GM21367 (cell line): ENCODE measurements at regions not wholly inside any gene's neighbourhood (a gene's known extent, or its start where the extent isn't known, plus 50 kb on each side); places are given as distances from the start of the nearest gene placed in this dataset.
"Not testable (repeated sequence)": the region's sequence is repeated elsewhere in the genome, so short reads cannot be mapped to it uniquely, and the experiment has no call there.

Experiments
- ATAC-seq: cut with Tn5 transposase; IDR thresholded peaks from one replicate; pipeline ENCODE4 v1.9.1; 2021; ENCODE audit not compliant: unreplicated experiment

DNA sequence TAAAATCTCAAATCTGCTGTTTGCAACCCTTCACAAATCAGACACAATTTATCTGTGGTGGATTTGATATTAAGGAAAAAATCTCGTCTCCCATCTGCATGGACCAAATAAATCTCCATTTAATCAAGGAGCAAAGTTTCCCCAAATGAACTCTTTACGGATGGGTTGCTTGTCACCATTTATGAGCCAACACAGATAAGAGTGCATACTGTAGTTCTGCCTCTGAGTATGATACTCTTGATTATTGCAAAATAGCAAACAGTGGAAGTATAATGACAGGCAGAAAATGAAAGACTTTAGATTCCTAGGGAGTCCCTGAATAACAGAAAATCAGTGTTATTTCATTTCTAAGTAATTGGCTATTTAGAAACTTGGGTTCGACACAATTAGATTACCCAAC lies 1395.9 kb downstream of the FAM181B start:
- ATAC-seq, result no peak

DNA sequence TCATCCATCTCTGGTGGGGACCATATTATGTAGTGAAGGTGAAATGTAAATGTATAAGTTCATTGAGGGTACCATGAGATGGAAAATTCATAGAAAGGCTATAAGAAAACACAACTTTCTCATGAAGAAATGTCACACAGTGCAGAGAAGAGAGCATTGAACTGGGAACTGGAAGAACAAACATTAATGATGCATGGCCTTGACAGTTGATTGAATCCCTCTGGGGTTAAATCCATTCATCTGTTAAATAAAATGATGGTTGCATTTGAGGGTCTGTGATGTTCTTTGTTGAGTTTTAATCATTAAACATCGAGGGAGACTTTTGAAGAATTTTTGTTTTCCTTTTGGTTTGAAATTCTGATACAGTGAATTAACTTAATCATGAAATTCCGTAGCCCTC lies 1401.4 kb downstream of the FAM181B start:
- no peak for ATAC-seq

DNA sequence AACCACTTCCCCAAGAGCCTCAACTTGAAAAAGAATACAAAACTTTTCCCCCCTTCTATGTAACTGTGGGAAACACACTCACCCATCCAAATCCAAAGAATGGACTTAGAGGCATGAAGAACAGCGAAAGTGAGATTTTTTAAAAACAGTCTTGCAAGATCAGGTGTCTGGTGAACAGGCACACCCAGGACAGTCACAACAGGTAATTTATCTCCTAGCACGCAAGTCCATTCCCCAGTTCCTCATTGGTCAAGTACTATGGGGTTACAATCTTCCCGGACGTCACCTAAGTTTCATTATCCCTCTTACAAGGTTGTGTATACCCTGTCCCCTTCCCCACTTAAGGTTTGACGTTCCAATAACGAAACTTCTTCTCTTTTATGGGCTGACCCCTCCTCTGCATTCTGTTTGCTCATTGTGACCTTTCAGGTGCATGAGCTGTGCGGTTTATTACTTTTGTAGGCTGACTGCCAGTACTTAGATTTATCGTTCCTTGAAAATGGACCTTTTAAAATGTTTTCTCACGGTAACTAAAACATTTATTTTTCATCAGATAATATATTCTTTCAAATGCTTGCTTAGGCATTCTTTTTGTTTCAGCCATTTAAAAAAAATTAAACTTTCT lies 1401.9 kb downstream of the FAM181B start:
- ATAC-seq, result no peak

GRCh38 chr11:81331088-81331487 lies 1402.6 kb downstream of the FAM181B start:
- ATAC-seq, result no peak

- ATAC-seq, result no peak
Observed at GRCh38 chr11:81303038-81303664, 1430.5 kb downstream of the FAM181B start.

GRCh38 chr11:81301166-81301830 lies 1432.4 kb downstream of the FAM181B start:
- no peak for ATAC-seq

DNA sequence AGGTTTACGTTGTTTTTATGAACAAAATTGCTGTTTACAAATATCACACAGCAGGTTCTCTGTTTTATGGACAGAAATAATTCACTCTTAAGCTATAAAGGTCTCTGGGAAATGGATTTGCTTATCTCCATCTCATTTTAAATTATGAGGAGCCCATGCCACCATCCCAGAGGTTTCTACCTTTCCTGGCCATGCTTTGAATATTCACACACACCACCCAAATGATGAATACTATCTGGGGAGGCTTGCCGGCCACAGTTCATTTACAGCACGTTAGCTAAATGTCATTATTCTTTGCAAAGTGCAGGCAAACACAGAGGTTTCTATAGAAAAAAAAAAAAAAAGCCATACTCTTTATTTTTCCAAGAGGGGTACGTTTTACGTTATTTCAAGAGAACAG lies 1446.7 kb downstream of the FAM181B start:
- ATAC-seq, result no peak

- ATAC-seq, result no peak
Observed at GRCh38 chr11:81286550-81286949, 1447.1 kb downstream of the FAM181B start.

GRCh38 chr11:81280228-81280627 lies 1453.4 kb downstream of the FAM181B start:
- ATAC-seq, result not testable (repeated sequence)

GRCh38 chr11:81278991-81279390 lies 1454.7 kb downstream of the FAM181B start:
- ATAC-seq, result no peak

GRCh38 chr11:81270686-81271085 lies 1463.0 kb downstream of the FAM181B start:
- ATAC-seq, result no peak

- no peak for ATAC-seq
Observed at GRCh38 chr11:81267246-81267645, 1466.4 kb downstream of the FAM181B start.

- ATAC-seq, result no peak
Observed at GRCh38 chr11:81259471-81259870, 1474.2 kb downstream of the FAM181B start.

DNA sequence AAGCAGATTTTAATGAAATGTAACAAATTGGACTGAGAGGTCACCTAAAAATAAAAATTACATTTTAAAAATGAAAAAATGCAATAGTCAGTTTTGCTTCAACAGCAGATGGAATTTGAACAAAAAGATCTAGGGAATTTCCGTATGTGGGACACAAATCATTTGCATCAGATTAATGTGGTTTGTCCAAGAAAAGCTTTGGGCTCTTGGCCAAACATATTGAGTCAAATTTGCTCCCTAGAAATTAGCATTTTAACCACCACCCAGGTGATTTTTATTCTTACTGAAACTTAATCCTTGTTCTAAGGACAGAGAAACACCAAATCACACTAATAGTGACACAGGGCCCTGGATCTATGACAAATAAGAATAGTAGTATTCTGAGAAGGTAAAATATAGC lies 1477.8 kb downstream of the FAM181B start:
- no peak for ATAC-seq

GRCh38 chr11:81253244-81253643 lies 1480.4 kb downstream of the FAM181B start:
- ATAC-seq, result no peak

- no peak for ATAC-seq
Observed at GRCh38 chr11:81246941-81247340, 1486.7 kb downstream of the FAM181B start.

DNA sequence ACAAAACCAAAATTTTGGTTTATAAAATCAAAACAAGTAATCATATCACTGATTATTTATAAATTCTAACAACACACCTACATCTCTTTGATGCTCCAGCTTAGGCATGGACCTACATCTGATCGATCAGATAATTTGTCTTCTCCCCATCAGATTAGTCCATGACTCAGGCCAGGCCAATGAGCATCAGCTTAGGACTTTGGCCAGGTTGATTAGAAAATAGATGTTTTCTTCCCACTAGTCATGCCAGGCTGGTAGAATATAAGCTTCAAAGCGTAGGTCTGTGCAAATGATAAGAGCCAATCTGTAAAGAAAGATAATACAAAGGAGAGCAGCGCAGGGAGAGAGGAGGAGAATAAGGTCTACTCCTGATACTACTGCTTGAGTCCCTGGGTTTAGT lies 1487.9 kb downstream of the FAM181B start:
- ATAC-seq, result no peak

- ATAC-seq, result no peak
Observed at GRCh38 chr11:81241672-81242275, 1491.9 kb downstream of the FAM181B start.

DNA sequence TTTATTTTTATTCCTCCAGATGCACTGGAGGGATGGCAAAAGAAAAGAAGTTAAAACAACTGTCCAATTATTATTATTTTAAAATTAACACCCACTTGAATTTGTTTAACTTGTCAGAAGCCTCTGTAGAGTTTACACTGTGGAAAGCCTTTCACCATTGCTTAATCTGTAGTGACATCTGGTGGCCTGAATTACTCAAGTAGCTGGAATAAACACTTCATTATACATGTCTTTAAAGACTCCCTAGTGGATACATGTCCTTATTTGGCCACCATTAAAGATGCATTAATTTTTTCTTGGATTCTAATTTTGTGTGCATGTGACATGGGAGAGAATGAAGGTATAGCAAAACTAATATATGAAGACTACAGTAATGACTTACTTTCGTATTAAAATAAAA lies 1496.5 kb downstream of the FAM181B start:
- peak; percentile 84 for ATAC-seq

DNA sequence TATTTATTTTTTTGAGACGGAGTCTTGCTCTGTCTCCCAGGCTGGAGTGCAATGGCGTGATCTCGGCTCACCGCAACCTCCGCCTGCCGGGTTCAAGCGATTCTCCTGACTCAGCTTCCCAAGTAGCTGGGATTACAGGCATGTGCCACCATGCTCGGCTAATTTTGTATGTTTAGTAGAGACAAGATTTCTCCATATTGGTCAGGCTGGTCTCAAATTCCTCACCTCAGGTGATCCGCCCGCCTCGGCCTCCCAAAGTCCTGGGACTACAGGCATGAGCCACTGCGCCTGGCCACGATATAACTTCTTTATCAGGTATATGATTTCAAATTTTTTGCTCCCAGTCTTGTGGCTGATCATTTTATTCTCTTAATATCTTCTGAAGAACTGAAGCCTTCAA lies 1506.3 kb downstream of the FAM181B start:
- ATAC-seq, result not testable (repeated sequence)

- no peak for ATAC-seq
Observed at GRCh38 chr11:81224396-81224795, 1509.3 kb downstream of the FAM181B start.

- no peak for ATAC-seq
Observed at GRCh38 chr11:81222491-81222890, 1511.2 kb downstream of the FAM181B start.
